ENCODE measurements at regions not wholly inside any gene's neighbourhood (a gene's known extent, or its start where the extent isn't known, plus 50 kb on each side); places are given as distances from the start of the nearest gene placed in this dataset.

GRCh38 chr1:30323841-30324240 is 399.5 kb downstream of the MATN1 start:
- peaks cover 8% of the 10 kb centered on the region for H3K4me1 ChIP-seq
- no peaks in the 10 kb centered on the region for H3K9me3 Mint-ChIP-seq
- H3K4me3 ChIP-seq: no peak overlapping the region
- no peaks in the 10 kb centered on the region for H3K36me3 ChIP-seq
- H3K79me2 ChIP-seq (ENCODE audit: low read depth): no peaks in the 10 kb centered on the region
- H4K20me1 ChIP-seq (ENCODE audit: low read depth): no peaks in the 10 kb centered on the region
- peaks cover 35% of the 10 kb centered on the region for H3K4me1 Mint-ChIP-seq
- H3K9ac ChIP-seq: no peak overlapping the region
- H3K36me3 Mint-ChIP-seq: no peaks in the 10 kb centered on the region
- no peaks in the 10 kb centered on the region for H3K9me3 ChIP-seq (ENCODE audit: low read depth)
- H3K27me3 Mint-ChIP-seq (ENCODE audit: insufficient read depth, low read depth): peaks cover 7% of the 10 kb centered on the region
- TF ChIP-seq EZH2 (IDR thresholded peaks at IDR 0.05) (no peak), EZH2phosphoT487 (IDR thresholded peaks at IDR 0.05) (no peak), CTCF (IDR thresholded peaks at IDR 0.05) (no peak)
- no peak overlapping the region for H3K27ac Mint-ChIP-seq
- no peak for DNase-seq (ENCODE audit: low spot score)
- no peak overlapping the region for H3K27ac ChIP-seq
- no peak overlapping the region for H3K4me3 Mint-ChIP-seq
- no peak overlapping the region for H3K4me2 ChIP-seq
- H2AFZ ChIP-seq (replicated peaks): no peak overlapping the region
- no peaks in the 10 kb centered on the region for H3F3A ChIP-seq (ENCODE audit: low read depth)
- H3K27me3 ChIP-seq: no peaks in the 10 kb centered on the region

- H3K4me3 ChIP-seq: no peak overlapping the region
- H3K4me1 ChIP-seq: peaks cover 8% of the 10 kb centered on the region
- H3K36me3 ChIP-seq: no peaks in the 10 kb centered on the region
- H3K9me3 ChIP-seq (ENCODE audit: low read depth): no peaks in the 10 kb centered on the region
- no peaks in the 10 kb centered on the region for H3K27me3 ChIP-seq
- Mint-ChIP-seq H3K4me1 (peaks cover 35% of the 10 kb centered on the region), H3K27me3 (ENCODE audit: insufficient read depth, low read depth) (peaks cover 10% of the 10 kb centered on the region), H3K9me3 (no peaks in the 10 kb centered on the region), H3K36me3 (no peaks in the 10 kb centered on the region), H3K4me3 (no peak overlapping the region), H3K27ac (no peak overlapping the region)
- no peak for DNase-seq (ENCODE audit: low spot score)
- H4K20me1 ChIP-seq (ENCODE audit: low read depth): no peaks in the 10 kb centered on the region
- no peak overlapping the region for H3K27ac ChIP-seq
- no peaks in the 10 kb centered on the region for H3K79me2 ChIP-seq (ENCODE audit: low read depth)
- H3K4me2 ChIP-seq: no peak overlapping the region
- no peaks in the 10 kb centered on the region for H3F3A ChIP-seq (ENCODE audit: low read depth)
- TF ChIP-seq CTCF (IDR thresholded peaks at IDR 0.05): no peak
- H2AFZ ChIP-seq (replicated peaks): no peak overlapping the region
- H3K9ac ChIP-seq: no peak overlapping the region
These were observed 400.0 kb downstream of the MATN1 start for GRCh38 chr1:30323352-30323751.

GRCh38 chr1:30322859-30323257 is 400.5 kb downstream of the MATN1 start:
- Histone ChIP-seq H3K36me3 (no peaks in the 10 kb centered on the region), H2AFZ (replicated peaks) (no peak overlapping the region), H3K4me2 (no peak overlapping the region), H3K27me3 (no peaks in the 10 kb centered on the region), H4K20me1 (ENCODE audit: low read depth) (no peaks in the 10 kb centered on the region), H3K79me2 (ENCODE audit: low read depth) (no peaks in the 10 kb centered on the region), H3K4me1 (peaks cover 8% of the 10 kb centered on the region), H3K9me3 (ENCODE audit: low read depth) (no peaks in the 10 kb centered on the region), H3K4me3 (no peak overlapping the region), H3K9ac (no peak overlapping the region), H3F3A (ENCODE audit: low read depth) (no peaks in the 10 kb centered on the region), H3K27ac (no peak overlapping the region)
- no peaks in the 10 kb centered on the region for H3K36me3 Mint-ChIP-seq
- no peak overlapping the region for H3K4me3 Mint-ChIP-seq
- no peaks in the 10 kb centered on the region for H3K9me3 Mint-ChIP-seq
- peaks cover 36% of the 10 kb centered on the region for H3K4me1 Mint-ChIP-seq
- H3K27ac Mint-ChIP-seq: peak overlapping the region; percentile 30
- peak; percentile 23 for DNase-seq (ENCODE audit: low spot score)
- peaks cover 11% of the 10 kb centered on the region for H3K27me3 Mint-ChIP-seq (ENCODE audit: insufficient read depth, low read depth)
- TF ChIP-seq EZH2phosphoT487 (IDR thresholded peaks at IDR 0.05) (no peak), EZH2 (IDR thresholded peaks at IDR 0.05) (no peak), CTCF (IDR thresholded peaks at IDR 0.05) (peak; percentile 36)

Measured in neural progenitor cell (in vitro differentiated cells).